ENCODE measurements at regions not wholly inside any gene's neighbourhood (a gene's known extent, or its start where the extent isn't known, plus 50 kb on each side); places are given as distances from the start of the nearest gene placed in this dataset.
"Not testable (repeated sequence)": the region's sequence is repeated elsewhere in the genome, so short reads cannot be mapped to it uniquely, and the experiment has no call there.

GRCh38 chr5:67748165-67748690 lies 467.3 kb upstream of the PIK3R1 start:
- intact Hi-C loops (cut with DNase I) = no loop called here
- Histone ChIP-seq H3K27me3 (no peaks in the 10 kb centered on the region), H3K9me3 (no peaks in the 10 kb centered on the region), H3K4me1 (ENCODE audit: insufficient read depth) (no peaks in the 10 kb centered on the region), H3K36me3 (no peaks in the 10 kb centered on the region), H3K27ac (no peak overlapping the region), H3K4me3 (no peak overlapping the region)
- no peak for TF ChIP-seq EP300 (IDR thresholded peaks at IDR 0.05)
- no peak for TF ChIP-seq CTCF (IDR thresholded peaks at IDR 0.05)
- TF ChIP-seq POLR2A (IDR thresholded peaks at IDR 0.05) = no peak
- WGBS, 3 donors = 59 to 81% (median 69%) methylated on average over 1 of the region's 1 CpG
- no peak for DNase-seq

- Histone ChIP-seq H3K9me3 (no peaks in the 10 kb centered on the region), H3K4me1 (ENCODE audit: insufficient read depth) (no peaks in the 10 kb centered on the region), H3K27ac (no peak overlapping the region), H3K36me3 (no peaks in the 10 kb centered on the region), H3K4me3 (no peak overlapping the region), H3K27me3 (no peaks in the 10 kb centered on the region)
- WGBS, 3 donors = 84 to 91% (median 88%) methylated on average over 1 of the region's 1 CpG
- intact Hi-C loops (cut with DNase I) = no loop called here
- no peak for DNase-seq
- no peak for TF ChIP-seq EP300 (IDR thresholded peaks at IDR 0.05)
- TF ChIP-seq POLR2A (IDR thresholded peaks at IDR 0.05) = no peak
- no peak for TF ChIP-seq CTCF (IDR thresholded peaks at IDR 0.05)
Measured at GRCh38 chr5:67747096-67747495, 468.5 kb upstream of the PIK3R1 start.

- H3K36me3 ChIP-seq; H3K4me3 ChIP-seq; H3K27me3 ChIP-seq; H3K9me3 ChIP-seq; H3K4me1 ChIP-seq (ENCODE audit: insufficient read depth); intact Hi-C loops (cut with DNase I); H3K27ac ChIP-seq; DNase-seq: not testable (repeated sequence)
- 95 to 96% (median 95%) methylated on average over 9 of the region's 9 CpGs for WGBS, 3 donors
Measured at GRCh38 chr5:67746608-67747007, 468.9 kb upstream of the PIK3R1 start.

- intact Hi-C loops (cut with DNase I) = no loop called here
- H3K4me3 ChIP-seq = no peak overlapping the region
- H3K4me1 ChIP-seq (ENCODE audit: insufficient read depth) = no peaks in the 10 kb centered on the region
- no peak for TF ChIP-seq EP300 (IDR thresholded peaks at IDR 0.05)
- TF ChIP-seq CTCF (IDR thresholded peaks at IDR 0.05) = no peak
- TF ChIP-seq POLR2A (IDR thresholded peaks at IDR 0.05) = no peak
- H3K27me3 ChIP-seq = no peaks in the 10 kb centered on the region
- no peak overlapping the region for H3K27ac ChIP-seq
- WGBS, 3 donors = 84 to 97% (median 87%) methylated on average over 2 of the region's 2 CpGs
- H3K36me3 ChIP-seq = no peaks in the 10 kb centered on the region
- DNase-seq = no peak
- H3K9me3 ChIP-seq = no peaks in the 10 kb centered on the region
Measured at GRCh38 chr5:67746103-67746502, 469.5 kb upstream of the PIK3R1 start.

- Histone ChIP-seq H3K27me3 (no peaks in the 10 kb centered on the region), H3K36me3 (no peaks in the 10 kb centered on the region), H3K9me3 (no peaks in the 10 kb centered on the region), H3K27ac (no peak overlapping the region), H3K4me3 (no peak overlapping the region), H3K4me1 (ENCODE audit: insufficient read depth) (no peaks in the 10 kb centered on the region)
- intact Hi-C loops (cut with DNase I) = loop anchor here in 1 of 4 donors (5.0 kb wide), 1 partner anchor 1856 kb away; no protein-coding TSS in a partner anchor
- TF ChIP-seq EP300 (IDR thresholded peaks at IDR 0.05) (no peak), POLR2A (IDR thresholded peaks at IDR 0.05) (no peak), CTCF (IDR thresholded peaks at IDR 0.05) (no peak)
- no peak for DNase-seq
- 51 to 62% (median 54%) methylated on average over 2 of the region's 2 CpGs for WGBS, 3 donors
Measured at GRCh38 chr5:67732921-67733320, 482.6 kb upstream of the PIK3R1 start.
